ENCODE measurements at regions not wholly inside any gene's neighbourhood (a gene's known extent, or its start where the extent isn't known, plus 50 kb on each side); places are given as distances from the start of the nearest gene placed in this dataset.

DNA sequence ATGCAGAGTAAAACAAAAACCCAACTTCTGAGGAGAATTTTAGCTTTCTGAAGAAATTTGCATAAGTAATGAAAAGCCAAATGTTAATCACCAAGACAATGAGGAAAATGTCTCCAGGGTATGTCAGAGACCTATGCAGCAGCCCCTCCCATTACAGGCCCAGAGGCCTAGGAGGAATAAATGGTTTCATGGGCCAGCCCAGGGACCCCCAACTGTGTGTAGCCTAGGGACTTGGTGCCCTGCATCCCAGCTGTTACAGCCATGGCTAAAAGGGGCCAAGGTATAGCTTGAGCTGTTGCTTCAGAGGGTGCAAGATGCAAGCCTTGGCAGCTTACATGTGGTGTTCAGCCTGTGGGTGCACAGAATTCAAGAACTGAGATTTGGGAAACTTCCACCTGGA, 1256.9 kb upstream of the PIK3C3 start:
- Histone ChIP-seq H3K27me3 (ENCODE audit: insufficient read depth) (no peaks in the 10 kb centered on the region), H3K9me2 (ENCODE audit: insufficient read depth) (no peaks in the 10 kb centered on the region), H2AFZ (no peak overlapping the region), H3K4me2 (no peak overlapping the region), H4K20me1 (replicated peaks; ENCODE audit: insufficient read depth) (no peaks in the 10 kb centered on the region), H3K36me3 (ENCODE audit: insufficient read depth) (no peaks in the 10 kb centered on the region), H3K27ac (ENCODE audit: low read depth) (no peak overlapping the region), H3K79me2 (replicated peaks; ENCODE audit: insufficient read depth) (no peaks in the 10 kb centered on the region), H3K4me3 (no peak overlapping the region), H3F3A (replicated peaks; ENCODE audit: low read depth) (no peaks in the 10 kb centered on the region), H3K4me1 (ENCODE audit: insufficient read depth) (no peaks in the 10 kb centered on the region)
- Mint-ChIP-seq H3K27me3 (ENCODE audit: insufficient read depth, low read depth, poor library complexity) (peaks cover 2% of the 10 kb centered on the region), H3K36me3 (ENCODE audit: low read depth) (peaks cover 29% of the 10 kb centered on the region), H3K4me1 (no peaks in the 10 kb centered on the region), H3K9me3 (peaks cover 35% of the 10 kb centered on the region), H3K27ac (no peak overlapping the region), H3K4me3 (no peak overlapping the region)
- ATAC-seq (no peak), DNase-seq (ENCODE audit: low spot score) (no peak)
- TF ChIP-seq NANOG (IDR thresholded peaks at IDR 0.05; ENCODE audit: borderline replicate concordance) (no peak), ZNF331 (CRISPR knock-in tag; IDR thresholded peaks at IDR 0.05; ENCODE audit: low read depth) (no peak), CREB1 (CRISPR knock-in tag; IDR thresholded peaks at IDR 0.05; ENCODE audit: low read depth) (no peak), EZH2 (IDR thresholded peaks at IDR 0.05; ENCODE audit: low read depth, unreplicated experiment) (no peak), EZH2phosphoT487 (IDR thresholded peaks at IDR 0.05; ENCODE audit: unreplicated experiment) (no peak), JUNB (IDR thresholded peaks at IDR 0.05; ENCODE audit: unreplicated experiment) (no peak), ZNF114 (CRISPR knock-in tag; IDR thresholded peaks at IDR 0.05) (no peak), STAT1 (IDR thresholded peaks at IDR 0.05; ENCODE audit: unreplicated experiment) (no peak), POLR2AphosphoS5 (IDR thresholded peaks at IDR 0.05; ENCODE audit: low read depth) (no peak)
- TF ChIP-seq, protein P1, sequence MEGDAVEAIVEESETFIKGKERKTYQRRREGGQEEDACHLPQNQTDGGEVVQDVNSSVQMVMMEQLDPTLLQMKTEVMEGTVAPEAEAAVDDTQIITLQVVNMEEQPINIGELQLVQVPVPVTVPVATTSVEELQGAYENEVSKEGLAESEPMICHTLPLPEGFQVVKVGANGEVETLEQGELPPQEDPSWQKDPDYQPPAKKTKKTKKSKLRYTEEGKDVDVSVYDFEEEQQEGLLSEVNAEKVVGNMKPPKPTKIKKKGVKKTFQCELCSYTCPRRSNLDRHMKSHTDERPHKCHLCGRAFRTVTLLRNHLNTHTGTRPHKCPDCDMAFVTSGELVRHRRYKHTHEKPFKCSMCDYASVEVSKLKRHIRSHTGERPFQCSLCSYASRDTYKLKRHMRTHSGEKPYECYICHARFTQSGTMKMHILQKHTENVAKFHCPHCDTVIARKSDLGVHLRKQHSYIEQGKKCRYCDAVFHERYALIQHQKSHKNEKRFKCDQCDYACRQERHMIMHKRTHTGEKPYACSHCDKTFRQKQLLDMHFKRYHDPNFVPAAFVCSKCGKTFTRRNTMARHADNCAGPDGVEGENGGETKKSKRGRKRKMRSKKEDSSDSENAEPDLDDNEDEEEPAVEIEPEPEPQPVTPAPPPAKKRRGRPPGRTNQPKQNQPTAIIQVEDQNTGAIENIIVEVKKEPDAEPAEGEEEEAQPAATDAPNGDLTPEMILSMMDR (conservative IDR thresholded peaks at IDR 0.05; ENCODE audit: low read depth in 2 of 2) = no peak
- TF ChIP-seq, protein P2, sequence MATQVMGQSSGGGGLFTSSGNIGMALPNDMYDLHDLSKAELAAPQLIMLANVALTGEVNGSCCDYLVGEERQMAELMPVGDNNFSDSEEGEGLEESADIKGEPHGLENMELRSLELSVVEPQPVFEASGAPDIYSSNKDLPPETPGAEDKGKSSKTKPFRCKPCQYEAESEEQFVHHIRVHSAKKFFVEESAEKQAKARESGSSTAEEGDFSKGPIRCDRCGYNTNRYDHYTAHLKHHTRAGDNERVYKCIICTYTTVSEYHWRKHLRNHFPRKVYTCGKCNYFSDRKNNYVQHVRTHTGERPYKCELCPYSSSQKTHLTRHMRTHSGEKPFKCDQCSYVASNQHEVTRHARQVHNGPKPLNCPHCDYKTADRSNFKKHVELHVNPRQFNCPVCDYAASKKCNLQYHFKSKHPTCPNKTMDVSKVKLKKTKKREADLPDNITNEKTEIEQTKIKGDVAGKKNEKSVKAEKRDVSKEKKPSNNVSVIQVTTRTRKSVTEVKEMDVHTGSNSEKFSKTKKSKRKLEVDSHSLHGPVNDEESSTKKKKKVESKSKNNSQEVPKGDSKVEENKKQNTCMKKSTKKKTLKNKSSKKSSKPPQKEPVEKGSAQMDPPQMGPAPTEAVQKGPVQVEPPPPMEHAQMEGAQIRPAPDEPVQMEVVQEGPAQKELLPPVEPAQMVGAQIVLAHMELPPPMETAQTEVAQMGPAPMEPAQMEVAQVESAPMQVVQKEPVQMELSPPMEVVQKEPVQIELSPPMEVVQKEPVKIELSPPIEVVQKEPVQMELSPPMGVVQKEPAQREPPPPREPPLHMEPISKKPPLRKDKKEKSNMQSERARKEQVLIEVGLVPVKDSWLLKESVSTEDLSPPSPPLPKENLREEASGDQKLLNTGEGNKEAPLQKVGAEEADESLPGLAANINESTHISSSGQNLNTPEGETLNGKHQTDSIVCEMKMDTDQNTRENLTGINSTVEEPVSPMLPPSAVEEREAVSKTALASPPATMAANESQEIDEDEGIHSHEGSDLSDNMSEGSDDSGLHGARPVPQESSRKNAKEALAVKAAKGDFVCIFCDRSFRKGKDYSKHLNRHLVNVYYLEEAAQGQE (IDR thresholded peaks at IDR 0.05; ENCODE audit: unreplicated experiment) = no peak
- TF ChIP-seq, protein P3, sequence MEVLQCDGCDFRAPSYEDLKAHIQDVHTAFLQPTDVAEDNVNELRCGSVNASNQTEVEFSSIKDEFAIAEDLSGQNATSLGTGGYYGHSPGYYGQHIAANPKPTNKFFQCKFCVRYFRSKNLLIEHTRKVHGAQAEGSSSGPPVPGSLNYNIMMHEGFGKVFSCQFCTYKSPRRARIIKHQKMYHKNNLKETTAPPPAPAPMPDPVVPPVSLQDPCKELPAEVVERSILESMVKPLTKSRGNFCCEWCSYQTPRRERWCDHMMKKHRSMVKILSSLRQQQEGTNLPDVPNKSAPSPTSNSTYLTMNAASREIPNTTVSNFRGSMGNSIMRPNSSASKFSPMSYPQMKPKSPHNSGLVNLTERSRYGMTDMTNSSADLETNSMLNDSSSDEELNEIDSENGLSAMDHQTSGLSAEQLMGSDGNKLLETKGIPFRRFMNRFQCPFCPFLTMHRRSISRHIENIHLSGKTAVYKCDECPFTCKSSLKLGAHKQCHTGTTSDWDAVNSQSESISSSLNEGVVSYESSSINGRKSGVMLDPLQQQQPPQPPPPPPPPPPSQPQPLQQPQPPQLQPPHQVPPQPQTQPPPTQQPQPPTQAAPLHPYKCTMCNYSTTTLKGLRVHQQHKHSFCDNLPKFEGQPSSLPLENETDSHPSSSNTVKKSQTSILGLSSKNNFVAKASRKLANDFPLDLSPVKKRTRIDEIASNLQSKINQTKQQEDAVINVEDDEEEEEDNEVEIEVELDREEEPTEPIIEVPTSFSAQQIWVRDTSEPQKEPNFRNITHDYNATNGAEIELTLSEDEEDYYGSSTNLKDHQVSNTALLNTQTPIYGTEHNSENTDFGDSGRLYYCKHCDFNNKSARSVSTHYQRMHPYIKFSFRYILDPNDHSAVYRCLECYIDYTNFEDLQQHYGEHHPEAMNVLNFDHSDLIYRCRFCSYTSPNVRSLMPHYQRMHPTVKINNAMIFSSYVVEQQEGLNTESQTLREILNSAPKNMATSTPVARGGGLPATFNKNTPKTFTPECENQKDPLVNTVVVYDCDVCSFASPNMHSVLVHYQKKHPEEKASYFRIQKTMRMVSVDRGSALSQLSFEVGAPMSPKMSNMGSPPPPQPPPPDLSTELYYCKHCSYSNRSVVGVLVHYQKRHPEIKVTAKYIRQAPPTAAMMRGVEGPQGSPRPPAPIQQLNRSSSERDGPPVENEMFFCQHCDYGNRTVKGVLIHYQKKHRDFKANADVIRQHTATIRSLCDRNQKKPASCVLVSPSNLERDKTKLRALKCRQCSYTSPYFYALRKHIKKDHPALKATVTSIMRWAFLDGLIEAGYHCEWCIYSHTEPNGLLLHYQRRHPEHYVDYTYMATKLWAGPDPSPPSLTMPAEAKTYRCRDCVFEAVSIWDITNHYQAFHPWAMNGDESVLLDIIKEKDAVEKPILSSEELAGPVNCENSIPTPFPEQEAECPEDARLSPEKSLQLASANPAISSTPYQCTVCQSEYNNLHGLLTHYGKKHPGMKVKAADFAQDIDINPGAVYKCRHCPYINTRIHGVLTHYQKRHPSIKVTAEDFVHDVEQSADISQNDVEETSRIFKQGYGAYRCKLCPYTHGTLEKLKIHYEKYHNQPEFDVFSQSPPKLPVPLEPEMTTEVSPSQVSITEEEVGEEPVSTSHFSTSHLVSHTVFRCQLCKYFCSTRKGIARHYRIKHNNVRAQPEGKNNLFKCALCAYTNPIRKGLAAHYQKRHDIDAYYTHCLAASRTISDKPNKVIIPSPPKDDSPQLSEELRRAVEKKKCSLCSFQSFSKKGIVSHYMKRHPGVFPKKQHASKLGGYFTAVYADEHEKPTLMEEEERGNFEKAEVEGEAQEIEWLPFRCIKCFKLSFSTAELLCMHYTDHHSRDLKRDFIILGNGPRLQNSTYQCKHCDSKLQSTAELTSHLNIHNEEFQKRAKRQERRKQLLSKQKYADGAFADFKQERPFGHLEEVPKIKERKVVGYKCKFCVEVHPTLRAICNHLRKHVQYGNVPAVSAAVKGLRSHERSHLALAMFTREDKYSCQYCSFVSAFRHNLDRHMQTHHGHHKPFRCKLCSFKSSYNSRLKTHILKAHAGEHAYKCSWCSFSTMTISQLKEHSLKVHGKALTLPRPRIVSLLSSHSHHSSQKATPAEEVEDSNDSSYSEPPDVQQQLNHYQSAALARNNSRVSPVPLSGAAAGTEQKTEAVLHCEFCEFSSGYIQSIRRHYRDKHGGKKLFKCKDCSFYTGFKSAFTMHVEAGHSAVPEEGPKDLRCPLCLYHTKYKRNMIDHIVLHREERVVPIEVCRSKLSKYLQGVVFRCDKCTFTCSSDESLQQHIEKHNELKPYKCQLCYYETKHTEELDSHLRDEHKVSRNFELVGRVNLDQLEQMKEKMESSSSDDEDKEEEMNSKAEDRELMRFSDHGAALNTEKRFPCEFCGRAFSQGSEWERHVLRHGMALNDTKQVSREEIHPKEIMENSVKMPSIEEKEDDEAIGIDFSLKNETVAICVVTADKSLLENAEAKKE (CRISPR knock-in tag; IDR thresholded peaks at IDR 0.05) = no peak
- TF ChIP-seq, protein P4, sequence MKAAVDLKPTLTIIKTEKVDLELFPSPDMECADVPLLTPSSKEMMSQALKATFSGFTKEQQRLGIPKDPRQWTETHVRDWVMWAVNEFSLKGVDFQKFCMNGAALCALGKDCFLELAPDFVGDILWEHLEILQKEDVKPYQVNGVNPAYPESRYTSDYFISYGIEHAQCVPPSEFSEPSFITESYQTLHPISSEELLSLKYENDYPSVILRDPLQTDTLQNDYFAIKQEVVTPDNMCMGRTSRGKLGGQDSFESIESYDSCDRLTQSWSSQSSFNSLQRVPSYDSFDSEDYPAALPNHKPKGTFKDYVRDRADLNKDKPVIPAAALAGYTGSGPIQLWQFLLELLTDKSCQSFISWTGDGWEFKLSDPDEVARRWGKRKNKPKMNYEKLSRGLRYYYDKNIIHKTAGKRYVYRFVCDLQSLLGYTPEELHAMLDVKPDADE (IDR thresholded peaks at IDR 0.05) = no peak

Data from GM23338 (cell line).